Cardiac muscle cell (in vitro differentiated cells and primary cell): ENCODE measurements at regions not wholly inside any gene's neighbourhood (a gene's known extent, or its start where the extent isn't known, plus 50 kb on each side); places are given as distances from the start of the nearest gene placed in this dataset.
"Not testable (repeated sequence)": the region's sequence is repeated elsewhere in the genome, so short reads cannot be mapped to it uniquely, and the experiment has no call there.

Experiments
- DNase-seq, 2 donors: peaks; one replicate each; pipeline versions ENCODE4 v3.0.0 to v3.0.0-alpha.2; 2010 to 2017; ENCODE audit warnings: low read depth in 1 of 2, low spot score in 1 of 2
- H3K27ac ChIP-seq: fragments of 200-600 bp; sonication (generic); 2 replicates; pipeline ENCODE4 v1.5.1; 2016
- H3K27me3 ChIP-seq: fragments of 200-600 bp; sonication (generic); 2 replicates; pipeline ENCODE4 v1.6.0; 2016; ENCODE audit warnings: control low read depth
- H3K36me3 ChIP-seq: fragments of 200-600 bp; sonication (generic); 2 replicates; pipeline ENCODE4 v1.5.1; 2016; ENCODE audit warnings: control low read depth
- H3K4me1 ChIP-seq: fragments of 200-600 bp; sonication (generic); 2 replicates; pipeline ENCODE4 v1.8.1; 2017; ENCODE audit warnings: low read depth, mild to moderate bottlenecking, mixed run types
- H3K4me3 ChIP-seq: fragments of 200-600 bp; sonication (generic); 2 replicates; pipeline ENCODE4 v1.5.1; 2016; ENCODE audit warnings: mild to moderate bottlenecking
- H3K9me3 ChIP-seq: fragments of 200-600 bp; sonication (generic); 2 replicates; pipeline ENCODE4 v1.5.1; 2017; ENCODE audit warnings: low read depth, mild to moderate bottlenecking, control low read depth
- TF ChIP-seq, protein P1 (sequence below): IDR thresholded peaks from 2 replicates; pipeline ENCODE4 v1.5.1; 2012; ENCODE audit warnings: low read depth, mild to moderate bottlenecking, low read length

DNA sequence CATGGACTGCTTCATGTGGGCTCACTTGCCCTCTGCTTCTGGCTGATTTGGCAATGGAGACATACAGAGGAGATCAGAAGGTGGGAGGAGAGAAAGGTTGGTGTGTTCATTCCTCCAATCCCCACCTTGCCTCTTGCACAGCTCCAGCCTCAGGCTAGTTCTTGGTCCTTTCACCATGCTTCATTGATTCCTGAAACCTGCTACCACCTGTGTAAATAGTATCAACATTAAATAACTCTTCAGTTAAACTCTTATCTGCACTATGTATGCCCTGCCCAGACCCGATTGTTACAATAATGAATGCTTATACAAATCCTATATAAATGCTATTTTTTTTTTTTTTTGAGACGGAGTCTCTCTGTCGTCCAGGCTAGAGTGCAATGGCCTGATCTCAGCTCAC lies 174.5 kb downstream of the CD83 start:
- TF ChIP-seq, protein P1, sequence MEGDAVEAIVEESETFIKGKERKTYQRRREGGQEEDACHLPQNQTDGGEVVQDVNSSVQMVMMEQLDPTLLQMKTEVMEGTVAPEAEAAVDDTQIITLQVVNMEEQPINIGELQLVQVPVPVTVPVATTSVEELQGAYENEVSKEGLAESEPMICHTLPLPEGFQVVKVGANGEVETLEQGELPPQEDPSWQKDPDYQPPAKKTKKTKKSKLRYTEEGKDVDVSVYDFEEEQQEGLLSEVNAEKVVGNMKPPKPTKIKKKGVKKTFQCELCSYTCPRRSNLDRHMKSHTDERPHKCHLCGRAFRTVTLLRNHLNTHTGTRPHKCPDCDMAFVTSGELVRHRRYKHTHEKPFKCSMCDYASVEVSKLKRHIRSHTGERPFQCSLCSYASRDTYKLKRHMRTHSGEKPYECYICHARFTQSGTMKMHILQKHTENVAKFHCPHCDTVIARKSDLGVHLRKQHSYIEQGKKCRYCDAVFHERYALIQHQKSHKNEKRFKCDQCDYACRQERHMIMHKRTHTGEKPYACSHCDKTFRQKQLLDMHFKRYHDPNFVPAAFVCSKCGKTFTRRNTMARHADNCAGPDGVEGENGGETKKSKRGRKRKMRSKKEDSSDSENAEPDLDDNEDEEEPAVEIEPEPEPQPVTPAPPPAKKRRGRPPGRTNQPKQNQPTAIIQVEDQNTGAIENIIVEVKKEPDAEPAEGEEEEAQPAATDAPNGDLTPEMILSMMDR: no peak

DNA sequence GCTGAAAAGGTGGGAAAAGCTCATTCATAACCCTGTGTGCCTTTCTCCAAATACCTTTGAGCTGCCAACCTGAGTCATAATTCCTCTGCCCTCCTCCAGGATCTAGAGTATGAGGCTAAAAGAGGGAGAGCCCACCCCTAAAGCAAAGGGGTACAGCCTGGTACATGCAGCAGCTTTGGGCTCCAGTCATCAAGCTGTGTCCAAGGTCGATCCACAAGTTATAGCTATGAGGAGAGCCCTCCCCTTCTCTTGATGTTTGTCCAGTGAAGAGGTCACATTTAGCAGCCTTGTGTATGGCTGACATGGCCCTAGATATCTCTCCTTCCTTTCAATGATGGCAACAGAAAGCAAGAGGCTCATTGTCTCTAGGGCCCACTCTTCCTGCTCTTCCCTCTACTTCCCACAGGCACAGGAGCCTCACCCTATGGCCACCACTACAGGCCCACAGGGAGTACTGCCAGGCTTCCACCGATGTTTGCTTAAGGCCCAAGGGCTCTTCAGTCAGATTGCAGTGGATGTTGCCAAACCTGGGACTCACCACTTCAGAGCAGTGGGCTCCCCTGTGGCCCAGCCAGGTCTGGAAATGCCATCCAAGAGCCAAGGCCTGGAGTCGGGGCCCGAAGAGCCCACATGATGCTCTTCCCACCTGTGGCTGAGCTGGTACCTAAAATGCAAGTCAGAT lies 176.8 kb downstream of the CD83 start:
- TF ChIP-seq, protein P1: no peak
- Histone ChIP-seq H3K4me3 (no peak overlapping the region), H3K36me3 (no peaks in the 10 kb centered on the region), H3K4me1 (no peaks in the 10 kb centered on the region), H3K9me3 (no peaks in the 10 kb centered on the region), H3K27me3 (no peaks in the 10 kb centered on the region), H3K27ac (no peak overlapping the region)
- no peak for DNase-seq

More for the DNA sequence above, 174.5 kb downstream of the CD83 start:
- Histone ChIP-seq H3K27me3 (no peaks in the 10 kb centered on the region), H3K4me1 (no peaks in the 10 kb centered on the region), H3K9me3 (no peaks in the 10 kb centered on the region), H3K27ac (no peak overlapping the region), H3K4me3 (no peak overlapping the region), H3K36me3 (no peaks in the 10 kb centered on the region)
- DNase-seq: no peak

DNA sequence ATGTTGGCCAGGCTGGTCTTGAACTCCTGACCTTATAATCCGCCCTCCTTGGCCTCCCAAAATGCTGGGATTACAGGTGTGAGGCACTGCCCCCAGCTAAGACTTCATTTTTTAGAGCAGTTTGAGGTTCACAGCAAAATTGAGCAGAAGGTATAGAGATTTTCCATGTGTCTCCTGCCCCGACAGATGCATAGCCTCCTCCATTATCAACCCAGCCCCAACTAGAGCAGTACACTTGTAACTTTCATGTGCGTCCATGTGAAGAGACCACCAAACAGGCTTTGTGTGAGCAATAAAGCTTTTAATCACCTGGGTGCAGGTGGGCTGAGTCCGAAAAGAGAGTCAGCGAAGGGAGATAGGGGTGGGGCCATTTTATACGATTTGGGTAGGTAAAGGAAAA lies 179.1 kb downstream of the CD83 start:
- not testable (repeated sequence) for DNase-seq, H3K36me3 ChIP-seq, H3K27ac ChIP-seq, H3K4me1 ChIP-seq, H3K9me3 ChIP-seq, H3K4me3 ChIP-seq, H3K27me3 ChIP-seq

DNA sequence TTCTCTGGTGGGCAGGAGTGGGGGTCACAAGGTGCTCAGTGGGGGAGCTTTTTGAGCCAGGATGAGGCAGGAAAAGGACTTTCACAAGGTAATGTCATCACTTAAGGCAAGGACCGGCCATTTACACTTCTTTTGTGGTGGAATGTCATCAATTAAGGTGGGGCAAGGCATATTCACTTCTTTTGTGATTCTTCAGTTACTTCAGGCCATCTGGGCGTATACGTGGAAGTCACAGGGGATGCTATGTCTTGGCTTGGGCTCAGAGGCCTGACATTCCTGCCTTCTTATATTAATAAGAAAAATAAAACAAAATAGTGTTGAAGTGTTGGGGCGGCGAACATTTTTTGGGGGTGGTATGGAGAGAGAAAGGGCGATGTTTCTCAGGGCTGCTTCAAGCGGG lies 179.5 kb downstream of the CD83 start:
- not testable (repeated sequence) for H3K4me1 ChIP-seq, H3K9me3 ChIP-seq, DNase-seq, H3K27ac ChIP-seq, H3K36me3 ChIP-seq, H3K4me3 ChIP-seq, H3K27me3 ChIP-seq

DNA sequence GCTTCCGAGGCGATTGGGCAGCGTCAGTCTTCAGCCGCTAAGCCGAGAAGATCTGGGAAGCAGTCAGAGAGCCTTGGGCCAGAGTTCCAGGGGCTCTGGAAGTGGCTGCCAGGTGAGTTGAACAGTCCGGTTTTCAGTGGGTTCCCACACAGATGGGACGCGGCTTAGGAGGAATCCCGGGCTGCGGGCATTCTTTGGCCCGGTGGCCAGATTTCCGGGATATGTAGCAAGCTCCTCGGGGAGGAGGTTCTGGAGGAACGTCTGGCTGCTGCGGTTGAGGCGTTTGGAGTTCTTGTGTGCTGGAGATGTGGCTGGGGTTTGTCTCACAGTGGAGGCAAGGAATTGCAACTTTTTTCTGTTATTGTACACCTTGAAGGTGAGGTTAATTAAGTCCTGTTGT lies 182.6 kb downstream of the CD83 start:
- not testable (repeated sequence) for DNase-seq, H3K27ac ChIP-seq, H3K36me3 ChIP-seq, H3K27me3 ChIP-seq, H3K4me1 ChIP-seq, H3K4me3 ChIP-seq, H3K9me3 ChIP-seq

DNA sequence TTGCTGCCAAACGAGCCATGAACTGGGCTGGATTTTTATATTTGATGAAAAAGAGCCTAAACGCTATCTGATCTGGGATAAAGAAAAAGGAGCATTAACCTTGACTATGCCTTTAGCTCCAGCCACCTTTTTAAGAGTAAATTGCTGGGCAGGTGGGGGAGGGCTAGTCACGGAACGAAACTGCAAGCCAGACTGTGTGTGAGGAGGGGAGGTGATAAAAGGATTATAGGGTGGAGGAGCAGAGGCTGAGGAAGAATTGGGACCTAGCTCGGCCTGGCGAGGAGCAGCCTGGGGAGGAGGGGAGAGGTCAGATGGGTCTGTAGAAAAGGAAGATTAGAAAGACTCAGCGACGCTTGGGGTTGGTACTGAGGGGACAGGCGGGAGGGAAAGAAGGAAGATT lies 183.1 kb downstream of the CD83 start:
- not testable (repeated sequence) for H3K27ac ChIP-seq, H3K9me3 ChIP-seq, H3K27me3 ChIP-seq, H3K4me3 ChIP-seq, H3K36me3 ChIP-seq, H3K4me1 ChIP-seq, DNase-seq

DNA sequence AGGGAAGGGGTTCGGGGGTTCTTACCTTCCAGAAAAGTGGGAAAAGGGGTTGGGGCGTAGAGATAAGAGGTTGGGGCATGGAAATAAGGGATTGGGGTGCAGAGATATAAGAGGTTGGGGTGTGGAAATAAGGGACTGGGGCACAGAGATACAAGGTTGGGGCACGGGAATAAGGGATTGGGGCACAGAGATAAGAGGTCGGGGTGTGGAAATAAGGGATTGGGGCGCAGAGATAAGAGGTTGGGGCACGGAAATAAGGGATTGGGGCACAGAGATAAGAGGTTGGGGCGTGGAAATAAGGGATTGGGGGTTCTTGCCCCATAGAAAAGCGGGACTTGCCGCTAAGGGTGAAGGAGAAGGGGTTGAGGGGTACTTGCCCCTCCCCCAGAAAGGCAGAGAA lies 183.9 kb downstream of the CD83 start:
- H3K27ac ChIP-seq, H3K36me3 ChIP-seq, DNase-seq, H3K4me1 ChIP-seq, H3K27me3 ChIP-seq, H3K4me3 ChIP-seq, H3K9me3 ChIP-seq: not testable (repeated sequence)

DNA sequence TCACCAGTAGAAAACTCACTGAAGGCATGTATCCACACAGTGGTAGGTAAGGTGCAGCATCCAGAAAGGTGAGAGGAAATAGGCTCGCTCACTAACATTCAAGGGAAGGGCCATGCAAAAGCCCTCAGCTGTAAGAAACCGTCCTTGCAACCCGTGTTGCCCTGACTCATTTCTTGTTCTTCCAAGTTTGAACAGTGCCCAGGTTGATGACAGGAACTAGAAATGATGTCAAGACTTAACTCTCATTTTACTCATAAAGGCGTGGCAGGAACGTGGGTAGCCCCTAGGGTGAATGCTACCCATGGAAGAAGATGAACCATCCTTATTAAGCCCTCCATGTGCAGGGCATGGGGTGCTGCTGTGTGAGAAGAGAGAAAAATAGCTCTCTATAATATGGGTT lies 187.6 kb downstream of the CD83 start:
- DNase-seq: no peak
- H3K27ac ChIP-seq: no peak overlapping the region
- TF ChIP-seq, protein P1: no peak

More for the DNA sequence above, 187.6 kb downstream of the CD83 start:
- Histone ChIP-seq H3K4me3 (no peak overlapping the region), H3K27me3 (no peaks in the 10 kb centered on the region), H3K9me3 (no peaks in the 10 kb centered on the region), H3K4me1 (peaks cover 19% of the 10 kb centered on the region), H3K36me3 (no peaks in the 10 kb centered on the region)
